ENCODE measurements at regions not wholly inside any gene's neighbourhood (a gene's known extent, or its start where the extent isn't known, plus 50 kb on each side); places are given as distances from the start of the nearest gene placed in this dataset.

GRCh38 chr4:33272722-33273121 is 2552.6 kb downstream of the PCDH7 start:
- TF ChIP-seq CREB1 (IDR thresholded peaks at IDR 0.05; ENCODE audit: low read depth), result no peak
- TF ChIP-seq, protein P1, sequence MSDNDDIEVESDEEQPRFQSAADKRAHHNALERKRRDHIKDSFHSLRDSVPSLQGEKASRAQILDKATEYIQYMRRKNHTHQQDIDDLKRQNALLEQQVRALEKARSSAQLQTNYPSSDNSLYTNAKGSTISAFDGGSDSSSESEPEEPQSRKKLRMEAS (IDR thresholded peaks at IDR 0.05), result no peak
- no peak for TF ChIP-seq EGR1 (IDR thresholded peaks at IDR 0.05)
- TF ChIP-seq FOXM1 (IDR thresholded peaks at IDR 0.05; ENCODE audit: borderline replicate concordance, low read depth), result no peak
- TF ChIP-seq, protein P2, sequence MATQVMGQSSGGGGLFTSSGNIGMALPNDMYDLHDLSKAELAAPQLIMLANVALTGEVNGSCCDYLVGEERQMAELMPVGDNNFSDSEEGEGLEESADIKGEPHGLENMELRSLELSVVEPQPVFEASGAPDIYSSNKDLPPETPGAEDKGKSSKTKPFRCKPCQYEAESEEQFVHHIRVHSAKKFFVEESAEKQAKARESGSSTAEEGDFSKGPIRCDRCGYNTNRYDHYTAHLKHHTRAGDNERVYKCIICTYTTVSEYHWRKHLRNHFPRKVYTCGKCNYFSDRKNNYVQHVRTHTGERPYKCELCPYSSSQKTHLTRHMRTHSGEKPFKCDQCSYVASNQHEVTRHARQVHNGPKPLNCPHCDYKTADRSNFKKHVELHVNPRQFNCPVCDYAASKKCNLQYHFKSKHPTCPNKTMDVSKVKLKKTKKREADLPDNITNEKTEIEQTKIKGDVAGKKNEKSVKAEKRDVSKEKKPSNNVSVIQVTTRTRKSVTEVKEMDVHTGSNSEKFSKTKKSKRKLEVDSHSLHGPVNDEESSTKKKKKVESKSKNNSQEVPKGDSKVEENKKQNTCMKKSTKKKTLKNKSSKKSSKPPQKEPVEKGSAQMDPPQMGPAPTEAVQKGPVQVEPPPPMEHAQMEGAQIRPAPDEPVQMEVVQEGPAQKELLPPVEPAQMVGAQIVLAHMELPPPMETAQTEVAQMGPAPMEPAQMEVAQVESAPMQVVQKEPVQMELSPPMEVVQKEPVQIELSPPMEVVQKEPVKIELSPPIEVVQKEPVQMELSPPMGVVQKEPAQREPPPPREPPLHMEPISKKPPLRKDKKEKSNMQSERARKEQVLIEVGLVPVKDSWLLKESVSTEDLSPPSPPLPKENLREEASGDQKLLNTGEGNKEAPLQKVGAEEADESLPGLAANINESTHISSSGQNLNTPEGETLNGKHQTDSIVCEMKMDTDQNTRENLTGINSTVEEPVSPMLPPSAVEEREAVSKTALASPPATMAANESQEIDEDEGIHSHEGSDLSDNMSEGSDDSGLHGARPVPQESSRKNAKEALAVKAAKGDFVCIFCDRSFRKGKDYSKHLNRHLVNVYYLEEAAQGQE (IDR thresholded peaks at IDR 0.05; ENCODE audit: low read depth), result no peak
- TF ChIP-seq EP300 (IDR thresholded peaks at IDR 0.05; ENCODE audit: borderline replicate concordance), result no peak
- TF ChIP-seq TAF1 (IDR thresholded peaks at IDR 0.05; ENCODE audit: low read depth), result no peak
